NCI-H2196 treated with DMSO at 0.1 percent for 48 hours (cell line): ENCODE measurements at regions not wholly inside any gene's neighbourhood (a gene's known extent, or its start where the extent isn't known, plus 50 kb on each side); places are given as distances from the start of the nearest gene placed in this dataset.

Source experiments
- DNase-seq: peaks from one replicate; lab custom pipeline; 2025; ENCODE audit not compliant: unreplicated experiment; lab: John Stamatoyannopoulos, UW

GRCh38 chr10:123518765-123519164 is 147.4 kb upstream of the GPR26 start:
- DNase-seq, result no peak

- no peak for DNase-seq
Measured at GRCh38 chr10:123519861-123520260, 146.3 kb upstream of the GPR26 start.

- no peak for DNase-seq
Measured at GRCh38 chr10:123521076-123521475, 145.1 kb upstream of the GPR26 start.

- DNase-seq, result no peak
Measured at GRCh38 chr10:123521556-123521955, 144.6 kb upstream of the GPR26 start.

GRCh38 chr10:123522702-123523312 is 143.3 kb upstream of the GPR26 start:
- no peak for DNase-seq

GRCh38 chr10:123523833-123524232 is 142.3 kb upstream of the GPR26 start:
- DNase-seq, result no peak

DNA sequence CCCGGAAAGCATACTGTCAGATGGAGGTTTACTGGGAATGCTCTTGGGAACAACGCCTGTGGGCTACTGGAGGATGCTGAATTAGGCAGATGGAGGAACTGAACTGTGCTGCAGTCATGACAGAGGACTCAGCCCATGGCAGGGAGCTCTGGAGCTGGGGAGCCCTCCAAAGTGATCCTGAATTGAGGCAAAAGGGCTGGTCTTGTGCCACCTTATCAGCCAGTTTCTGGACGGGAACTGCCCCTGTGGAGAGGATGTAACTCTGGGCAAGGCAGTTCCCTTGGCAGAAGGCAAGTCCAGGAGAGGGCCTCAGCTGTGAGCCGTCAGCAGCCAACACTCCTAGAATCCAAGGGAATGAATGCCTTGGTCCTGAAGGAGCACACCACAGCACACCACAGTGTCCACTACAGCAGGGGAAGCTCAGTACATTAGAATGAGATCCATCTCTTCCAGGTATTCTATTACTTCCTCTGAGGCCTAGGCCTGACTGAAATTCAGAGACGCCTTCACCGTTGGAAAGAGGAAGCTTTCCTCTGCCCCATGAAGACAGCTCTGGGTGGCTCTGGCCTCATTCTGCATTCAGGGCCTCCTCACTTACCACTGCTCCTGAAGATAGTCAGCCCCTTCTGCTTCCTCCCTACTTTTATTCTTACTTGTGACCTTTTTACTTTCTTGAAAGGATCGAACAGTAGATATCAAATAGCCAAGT is 139.6 kb upstream of the GPR26 start:
- no peak for DNase-seq

GRCh38 chr10:123527151-123527550 is 139.0 kb upstream of the GPR26 start:
- no peak for DNase-seq

DNA sequence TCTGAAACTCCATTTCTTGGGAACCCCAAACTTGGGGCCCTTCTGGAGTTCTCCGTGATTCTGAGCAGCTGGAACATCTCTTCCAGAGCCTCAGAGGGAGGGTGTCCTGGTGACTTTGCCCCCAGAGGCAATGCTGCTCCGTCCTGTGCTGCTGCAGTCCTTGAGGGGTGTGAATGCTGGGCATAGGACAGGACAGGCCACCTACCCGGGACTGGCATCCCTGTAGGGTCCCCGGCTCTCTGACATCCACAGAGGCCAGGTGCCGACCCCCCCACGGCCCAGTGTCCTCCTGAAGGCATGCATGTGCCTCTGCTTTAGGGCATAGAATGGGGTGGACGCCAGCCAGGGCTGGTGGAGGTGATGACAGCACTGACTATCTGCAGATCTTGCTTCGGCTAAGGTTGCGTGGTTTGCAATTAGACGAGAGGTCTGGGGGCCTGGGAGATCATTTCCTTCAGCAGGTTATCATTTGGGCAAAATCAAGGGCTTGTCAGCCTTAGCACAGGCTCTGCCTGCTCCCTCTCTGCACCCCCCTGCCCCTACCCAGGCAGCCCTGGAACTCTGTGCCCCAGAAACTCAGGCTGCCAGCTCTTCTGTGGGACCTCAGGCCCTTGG is 136.9 kb upstream of the GPR26 start:
- no peak for DNase-seq

- no peak for DNase-seq
Measured at GRCh38 chr10:123530166-123530870, 135.8 kb upstream of the GPR26 start.

DNA sequence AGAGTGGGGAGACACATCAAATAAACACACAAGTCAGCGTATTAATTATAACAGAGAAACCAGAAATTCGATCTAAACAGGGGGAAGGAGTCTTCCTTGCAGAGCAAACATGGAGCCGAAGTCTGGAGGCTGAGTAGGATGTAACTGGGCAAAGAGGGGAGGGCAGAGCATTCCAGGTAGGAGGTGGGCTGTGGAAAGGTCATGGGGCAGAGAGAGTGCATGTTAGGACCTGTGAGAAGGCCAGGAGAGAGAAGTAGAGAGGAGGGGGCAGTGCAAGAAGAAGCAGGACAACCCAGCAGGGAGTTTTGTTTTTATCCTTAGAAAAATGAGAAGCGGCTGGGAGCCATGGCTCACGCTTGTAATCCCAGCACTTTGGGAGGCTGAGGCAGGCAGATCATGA is 130.8 kb upstream of the GPR26 start:
- DNase-seq, result no peak

- no peak for DNase-seq
Measured at GRCh38 chr10:123536176-123536845, 129.8 kb upstream of the GPR26 start.

- DNase-seq, result no peak
Measured at GRCh38 chr10:123537188-123537961, 128.8 kb upstream of the GPR26 start.

GRCh38 chr10:123538401-123539320 is 127.5 kb upstream of the GPR26 start:
- DNase-seq, result no peak

GRCh38 chr10:123544986-123545385 is 121.2 kb upstream of the GPR26 start:
- DNase-seq, result no peak

DNA sequence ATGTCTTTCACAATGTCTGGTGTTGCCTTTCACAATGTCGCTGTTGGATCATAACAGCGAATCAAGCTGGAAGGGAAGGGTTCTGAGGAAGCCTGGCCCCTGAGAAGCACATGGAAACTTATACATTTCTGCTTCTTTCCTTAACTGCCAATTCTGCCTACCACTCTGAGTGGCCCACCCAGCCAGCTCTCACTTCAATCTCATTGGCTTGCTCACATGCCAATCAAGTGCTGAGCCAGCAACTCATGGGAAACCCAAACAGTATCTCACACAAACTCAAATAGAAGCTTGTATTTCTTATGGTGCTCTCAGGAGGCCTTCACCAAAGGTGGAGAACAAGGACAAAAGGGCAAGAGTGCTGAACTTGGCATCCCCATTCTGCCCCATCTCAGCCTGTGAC is 117.4 kb upstream of the GPR26 start:
- no peak for DNase-seq

DNA sequence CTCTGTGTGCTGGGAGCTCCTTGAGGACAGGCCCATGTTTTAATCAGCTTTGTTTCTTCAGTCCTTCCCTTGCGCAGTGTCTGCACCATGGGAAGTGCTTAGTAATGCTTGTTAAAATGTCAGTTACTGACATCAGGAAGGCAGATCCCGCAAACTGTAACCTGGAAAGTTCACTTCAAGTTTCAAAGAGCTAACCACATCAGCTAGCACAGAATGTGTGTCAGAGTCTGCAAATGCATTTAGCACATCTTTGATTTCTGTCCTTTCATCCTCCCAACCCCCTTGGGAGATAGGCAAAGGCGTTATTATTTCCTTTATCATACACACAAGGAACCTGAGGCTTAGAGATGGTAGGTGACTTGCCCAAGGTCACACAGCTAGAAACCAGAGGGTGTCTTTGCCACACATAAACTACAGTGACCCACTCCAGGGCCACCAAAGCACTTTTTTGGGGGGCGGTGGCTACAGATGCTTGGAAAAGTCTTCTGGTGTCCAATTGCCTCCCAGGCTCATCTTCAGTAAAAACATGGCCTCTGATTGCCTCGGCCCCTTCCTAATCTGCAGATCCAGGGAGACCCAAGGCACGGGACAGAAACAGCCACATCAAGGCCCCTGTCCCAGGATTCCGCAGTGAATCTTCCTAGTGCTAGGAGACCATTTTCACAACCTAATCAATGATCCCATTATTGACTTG is 116.2 kb upstream of the GPR26 start:
- DNase-seq, result no peak

DNA sequence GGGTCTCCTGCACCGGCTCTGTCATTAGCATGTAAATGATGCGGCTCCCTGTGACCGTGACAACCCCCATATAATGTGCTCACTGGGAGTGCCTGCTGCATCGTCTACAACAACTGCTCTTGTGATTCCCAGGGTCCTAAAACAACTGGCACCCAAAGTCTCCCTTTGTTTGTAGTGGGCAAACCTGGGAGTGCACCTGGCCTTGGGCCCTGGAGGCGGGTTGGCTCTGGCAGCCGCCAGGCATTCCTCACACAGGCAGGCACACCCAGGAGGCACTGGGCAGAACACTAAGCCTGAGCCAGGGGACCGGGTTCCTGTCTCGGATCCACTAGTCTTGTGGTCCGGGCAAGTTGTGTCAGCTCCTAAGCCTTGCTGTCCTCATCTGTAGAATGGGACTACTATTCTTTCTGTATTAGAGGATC is 115.5 kb upstream of the GPR26 start:
- DNase-seq, result no peak

GRCh38 chr10:123551259-123551658 is 114.9 kb upstream of the GPR26 start:
- DNase-seq, result no peak
